GM18519 (cell line): ENCODE measurements at regions not wholly inside any gene's neighbourhood (a gene's known extent, or its start where the extent isn't known, plus 50 kb on each side); places are given as distances from the start of the nearest gene placed in this dataset.
"Not testable (repeated sequence)": the region's sequence is repeated elsewhere in the genome, so short reads cannot be mapped to it uniquely, and the experiment has no call there.

Experiments
- ATAC-seq: cut with Tn5 transposase; IDR thresholded peaks from one replicate; pipeline ENCODE4 v1.9.1; 2021; ENCODE audit warnings: mild to moderate bottlenecking, moderate library complexity; ENCODE audit not compliant: unreplicated experiment, low FRiP score

GRCh38 chr2:181737302-181737701 is 57.0 kb upstream of the NEUROD1 start:
- ATAC-seq = not testable (repeated sequence)

GRCh38 chr2:181738074-181738473 is 57.8 kb upstream of the NEUROD1 start:
- ATAC-seq = no peak

DNA sequence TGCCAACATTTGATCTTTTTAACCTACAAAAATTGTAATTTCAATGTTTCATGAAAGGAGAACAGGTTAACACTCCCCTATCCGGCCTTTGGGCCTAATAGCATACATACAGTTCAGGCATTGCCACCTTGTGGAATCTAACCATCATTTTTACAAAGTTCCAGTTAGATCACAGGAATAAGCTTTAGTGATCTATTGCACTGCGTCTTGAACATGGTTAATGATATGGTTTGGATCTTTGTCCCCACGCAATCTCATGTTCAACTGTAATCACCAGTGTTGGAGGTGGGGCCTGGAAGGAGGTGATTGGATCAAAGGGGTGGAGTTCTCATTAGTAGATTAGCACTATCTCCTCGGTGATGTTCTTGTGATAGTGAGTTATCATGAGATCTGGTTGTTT is 58.2 kb upstream of the NEUROD1 start:
- ATAC-seq = no peak

DNA sequence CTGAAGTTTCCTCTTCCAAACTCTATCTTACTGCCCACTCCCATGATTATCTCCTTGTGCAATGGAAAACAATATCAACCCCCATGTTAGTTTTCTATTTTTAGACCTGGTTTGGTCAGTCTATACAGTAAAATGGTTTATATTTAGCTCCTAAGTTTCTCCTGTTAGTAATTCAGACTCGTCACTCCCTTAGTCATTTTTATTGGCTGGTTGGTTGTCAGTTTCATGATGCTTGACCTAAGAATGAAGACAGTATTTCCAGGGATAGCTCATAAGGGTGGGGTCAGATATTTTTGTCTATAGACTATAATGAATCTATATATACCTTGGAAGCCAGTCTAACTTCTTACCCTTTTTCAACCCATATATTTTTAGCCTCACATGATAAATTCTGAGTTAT is 61.4 kb upstream of the NEUROD1 start:
- ATAC-seq = no peak

DNA sequence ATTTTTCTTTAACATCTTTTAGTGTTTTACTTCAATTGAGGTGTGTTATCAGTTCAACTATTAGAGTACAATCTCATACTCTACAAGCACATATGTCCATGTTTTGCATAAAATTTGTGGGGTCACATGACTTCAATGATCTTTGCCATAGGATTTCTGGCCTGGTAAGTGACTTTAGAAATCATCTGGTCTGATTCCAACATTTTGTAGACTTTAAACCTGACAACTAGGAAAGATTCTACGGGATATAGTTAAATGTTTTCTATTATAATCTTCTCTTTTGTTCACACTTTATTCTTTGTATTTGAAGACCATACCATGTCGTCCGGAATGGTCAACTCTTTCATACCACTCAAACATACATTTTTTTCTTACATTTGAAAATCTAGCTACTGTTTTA is 62.0 kb upstream of the NEUROD1 start:
- ATAC-seq = no peak

GRCh38 chr2:181742922-181743722 is 62.8 kb upstream of the NEUROD1 start:
- ATAC-seq = no peak

DNA sequence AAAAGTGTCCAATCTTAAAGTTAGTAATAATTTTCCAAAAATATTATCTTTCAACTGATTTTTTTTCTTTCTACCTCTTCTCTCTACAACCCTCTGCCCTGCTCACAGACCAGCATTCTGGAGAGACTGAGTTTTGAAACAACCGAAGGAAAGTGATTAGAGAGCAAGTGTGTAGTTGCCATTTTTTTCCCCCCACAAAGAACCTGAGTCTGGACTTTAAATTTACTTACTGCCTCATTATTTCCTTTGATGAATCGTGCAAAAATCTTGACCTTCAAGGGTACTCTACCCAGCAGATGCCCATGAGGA is 63.4 kb upstream of the NEUROD1 start:
- no peak for ATAC-seq

- no peak for ATAC-seq
Measured at GRCh38 chr2:181745796-181746540, 65.7 kb upstream of the NEUROD1 start.

DNA sequence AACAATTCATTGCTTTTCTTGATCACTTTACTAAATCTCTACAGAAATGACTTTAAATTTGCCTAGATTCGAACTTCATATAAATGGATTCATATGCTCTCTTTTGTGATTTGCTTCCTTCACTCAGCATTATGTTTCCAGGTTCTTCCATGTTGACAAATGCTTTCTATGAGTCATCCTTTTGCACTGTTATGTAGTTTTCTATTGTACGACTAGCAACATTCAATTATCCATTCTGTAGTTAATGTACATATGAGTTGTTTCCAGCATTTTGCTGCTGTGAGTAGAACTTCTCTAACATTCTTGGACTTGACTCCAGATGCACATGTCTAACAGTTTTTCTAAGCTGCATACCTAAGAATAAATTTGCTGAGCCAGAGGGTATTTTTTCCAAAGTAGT is 66.5 kb upstream of the NEUROD1 start:
- ATAC-seq = no peak

DNA sequence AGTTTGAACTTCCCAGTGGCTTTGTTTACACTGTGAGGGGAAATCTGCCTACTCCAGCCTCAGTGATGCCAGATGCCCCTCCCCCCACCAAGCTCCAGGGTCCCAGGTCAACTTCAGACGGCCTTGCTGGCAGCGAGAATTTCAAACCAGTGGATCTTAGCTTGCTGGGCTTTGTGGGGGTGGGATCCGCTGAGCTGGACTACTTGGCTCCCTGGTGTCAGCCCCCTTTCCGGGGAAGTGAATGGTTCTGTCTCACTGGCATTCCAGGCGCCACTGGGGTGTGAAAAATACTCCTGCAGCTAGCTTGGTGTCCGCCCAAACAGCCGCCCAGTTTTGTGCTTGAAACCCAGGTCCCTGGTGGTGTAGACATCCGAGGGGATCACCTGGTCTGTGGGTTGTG is 70.0 kb upstream of the NEUROD1 start:
- no peak for ATAC-seq

- no peak for ATAC-seq
Measured at GRCh38 chr2:181751266-181752030, 71.1 kb upstream of the NEUROD1 start.

DNA sequence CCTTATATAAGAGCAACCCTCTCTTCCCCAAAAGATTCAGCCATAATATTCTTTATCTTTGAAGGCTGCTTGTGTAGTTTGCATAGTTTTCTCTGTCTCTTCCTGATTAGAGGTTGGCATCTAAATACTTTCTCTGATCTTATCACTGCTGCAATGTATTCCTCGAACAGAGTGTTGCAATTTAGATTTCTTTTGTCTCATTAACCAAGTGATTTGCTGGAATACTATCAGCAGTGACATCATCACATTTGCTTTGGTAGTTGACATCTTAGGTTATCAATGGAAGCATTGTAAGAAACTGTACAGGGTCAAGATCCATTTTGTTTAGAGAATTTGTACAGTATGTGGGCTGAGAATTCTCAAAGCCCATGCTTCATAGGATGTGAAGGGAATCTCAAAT is 72.0 kb upstream of the NEUROD1 start:
- ATAC-seq = no peak

- ATAC-seq = no peak
Measured at GRCh38 chr2:181753686-181754085, 73.4 kb upstream of the NEUROD1 start.

DNA sequence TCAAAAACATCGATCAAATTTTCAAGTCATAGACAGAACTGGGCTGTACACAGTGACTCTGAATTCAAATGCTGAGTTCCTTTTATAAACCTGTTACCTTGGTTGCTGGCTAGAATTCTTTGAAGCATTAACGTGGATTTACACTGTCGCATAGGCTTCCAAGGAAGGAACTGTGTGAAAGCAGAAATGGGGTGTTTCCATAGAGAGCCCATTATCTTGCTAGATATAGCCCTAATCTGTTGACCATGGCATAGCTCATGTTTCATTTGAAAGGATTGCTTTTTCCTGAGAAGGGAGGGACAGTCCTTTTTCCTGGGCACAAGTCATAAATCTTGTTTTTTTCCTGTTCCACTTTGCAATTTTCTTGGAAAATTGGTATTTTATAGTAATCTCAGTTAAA is 73.8 kb upstream of the NEUROD1 start:
- no peak for ATAC-seq

DNA sequence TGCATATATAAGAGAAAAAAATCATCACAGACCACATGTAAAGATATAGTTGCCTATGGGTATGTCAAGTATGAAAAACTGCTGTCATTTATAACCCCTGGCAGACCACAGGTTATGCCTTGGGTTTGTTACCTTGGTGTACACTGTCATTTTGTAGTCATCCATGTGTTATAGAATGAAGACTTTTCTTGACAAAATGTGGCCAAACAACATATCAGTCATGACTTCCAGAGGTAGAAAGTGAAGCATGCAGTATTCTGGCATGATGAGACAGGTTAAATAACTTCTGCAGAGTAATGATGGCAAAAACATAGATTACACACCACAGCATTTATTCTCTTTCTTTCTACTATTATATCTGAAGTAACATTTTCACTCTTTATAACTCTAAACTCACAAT is 74.9 kb upstream of the NEUROD1 start:
- no peak for ATAC-seq

DNA sequence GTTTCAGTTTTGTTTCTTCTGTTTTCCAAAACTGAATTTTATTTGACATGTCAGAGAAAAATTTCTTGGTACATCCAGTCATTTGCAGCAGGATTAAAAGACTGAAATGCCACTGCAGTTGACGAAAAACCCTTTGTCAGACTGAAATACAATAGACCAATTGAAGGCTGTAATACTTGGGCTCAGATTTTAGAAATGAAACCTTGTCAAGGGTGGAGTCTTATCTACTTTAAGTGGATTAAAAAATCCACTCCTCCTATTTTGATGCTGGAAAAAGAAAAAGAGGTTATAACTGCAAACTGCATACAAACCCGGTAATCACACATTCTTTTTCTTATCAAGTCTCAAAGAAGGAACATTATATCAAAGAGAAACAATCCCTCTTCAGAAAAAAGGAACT is 80.2 kb upstream of the NEUROD1 start:
- no peak for ATAC-seq

- ATAC-seq = no peak
Measured at GRCh38 chr2:181761175-181761574, 80.9 kb upstream of the NEUROD1 start.

GRCh38 chr2:181762000-181762399 is 81.7 kb upstream of the NEUROD1 start:
- ATAC-seq = no peak

DNA sequence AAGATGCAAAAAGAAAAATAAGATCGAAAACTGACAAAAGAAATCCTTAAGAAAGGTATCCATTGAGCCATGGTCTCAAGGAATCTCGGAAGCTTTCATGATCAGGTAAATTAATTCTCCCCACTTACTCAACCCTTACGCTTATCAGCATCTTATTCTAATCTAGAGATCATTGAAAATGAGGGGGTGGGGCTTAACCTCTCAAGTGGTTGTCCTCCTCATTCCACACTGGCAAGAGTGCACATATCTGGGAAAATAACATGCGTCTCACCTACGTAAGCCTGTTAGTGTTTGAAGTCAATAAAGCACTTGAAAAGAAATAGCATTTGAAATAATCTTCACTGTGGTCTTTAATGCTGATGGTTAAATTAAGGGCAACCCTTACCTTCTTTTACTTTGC is 82.5 kb upstream of the NEUROD1 start:
- no peak for ATAC-seq

GRCh38 chr2:181763423-181763822 is 83.1 kb upstream of the NEUROD1 start:
- ATAC-seq = no peak
